OCI-LY7 (cell line): ENCODE measurements at regions not wholly inside any gene's neighbourhood (a gene's known extent, or its start where the extent isn't known, plus 50 kb on each side); places are given as distances from the start of the nearest gene placed in this dataset.

Source experiments
- BruUV-seq: library from RNA; stranded (reverse); fragments of 400-500 nt; replicated peaks from 2 replicates; lab custom pipeline; 2021; lab: Mats Ljungman, UMichigan
- CTCF ChIA-PET: fragments of 300-600 bp; sonication (Branson Sonifier 250); formaldehyde crosslinking; loops from one replicate; lab custom pipeline; 2022; ENCODE audit warnings: antibody characterized with exemption; ENCODE audit not compliant: unreplicated experiment; lab: Charles Lee
- POLR2A ChIA-PET: fragments of 300-600 bp; sonication (Branson Sonifier 250); formaldehyde crosslinking; loops from one replicate; lab custom pipeline; 2022; ENCODE audit warnings: antibody characterized with exemption; lab: Charles Lee
- DNase-seq: peaks from one replicate; pipeline ENCODE4 v3.0.0-alpha.2; 2015; ENCODE audit warnings: low spot score
- H2AFZ ChIP-seq: fragments of 200-600 bp; sonication (generic), shearing (Covaris generic); 2 replicates; pipeline ENCODE4 v1.6.1; 2014; ENCODE audit warnings: mild to moderate bottlenecking, antibody characterized with exemption, low read length, moderate library complexity
- H3K27ac ChIP-seq: fragments of 200-600 bp; sonication (generic); 2 replicates; pipeline ENCODE4 v1.5.1; 2014; ENCODE audit warnings: mixed run types, low read depth, mild to moderate bottlenecking, moderate library complexity, low read length, inconsistent platforms; ENCODE audit not compliant: poor library complexity, severe bottlenecking
- H3K36me3 ChIP-seq: fragments of 200-600 bp; sonication (generic); 2 replicates; pipeline ENCODE4 v1.6.1; 2014; ENCODE audit warnings: mild to moderate bottlenecking, antibody characterized with exemption, low read length, moderate library complexity, mixed read lengths; ENCODE audit not compliant: insufficient read depth
- H3K4me1 ChIP-seq: fragments of 200-600 bp; sonication (generic); 2 replicates; pipeline ENCODE4 v1.5.1; 2014; ENCODE audit warnings: mild to moderate bottlenecking, low read length; ENCODE audit not compliant: insufficient read depth, poor library complexity, severe bottlenecking
- H3K4me2 ChIP-seq: fragments of 200-600 bp; sonication (generic); 2 replicates; pipeline ENCODE4 v1.6.1; 2014; ENCODE audit warnings: mild to moderate bottlenecking, low read length
- H3K4me3 ChIP-seq: fragments of 200-600 bp; sonication (generic); 2 replicates; pipeline ENCODE4 v1.5.1; 2014; ENCODE audit warnings: mild to moderate bottlenecking, low read depth, low read length; ENCODE audit not compliant: poor library complexity, severe bottlenecking
- H3K79me2 ChIP-seq: fragments of 200-600 bp; sonication (generic); 2 replicates; pipeline ENCODE4 v1.6.1; 2016; ENCODE audit warnings: low read depth, mild to moderate bottlenecking, low read length, moderate library complexity, mixed read lengths; ENCODE audit not compliant: insufficient read depth
- H3K9me2 ChIP-seq: fragments of 200-600 bp; sonication (generic); 2 replicates; pipeline ENCODE4 v1.6.1; 2016; ENCODE audit warnings: mild to moderate bottlenecking, low read length, mixed read lengths; ENCODE audit not compliant: insufficient read depth
- H3K9me3 ChIP-seq: fragments of 200-600 bp; sonication (generic); 2 replicates; pipeline ENCODE4 v1.6.1; 2014; ENCODE audit warnings: mild to moderate bottlenecking, mixed run types, low read length, mixed read lengths
- H4K20me1 ChIP-seq: fragments of 200-600 bp; sonication (generic); 2 replicates; pipeline ENCODE4 v1.6.1; 2014; ENCODE audit warnings: mild to moderate bottlenecking, antibody characterized with exemption, low read length, moderate library complexity, mixed read lengths; ENCODE audit not compliant: insufficient read depth
- CTCF ChIP-seq: fragments of 200-600 bp; sonication (generic); conservative IDR thresholded peaks from 2 replicates; pipeline ENCODE4 v1.5.1; 2014; ENCODE audit warnings: mild to moderate bottlenecking, antibody characterized with exemption, low read length, moderate library complexity, mixed read lengths
- EZH2phosphoT487 ChIP-seq: fragments of 200-600 bp; sonication (generic); IDR thresholded peaks from 2 replicates; pipeline ENCODE4 v1.6.1; 2018; ENCODE audit warnings: low read depth, borderline replicate concordance, mild to moderate bottlenecking, mixed run types, antibody characterized with exemption, low read length, moderate library complexity, mixed read lengths
- intact Hi-C: fragments of 100-400 bp; cut with micrococcal nuclease; formaldehyde crosslinking; loops from one replicate; pipeline ENCODE4 v1.10.0; 2022; ENCODE audit not compliant: unreplicated experiment

- Histone ChIP-seq H2AFZ (no peak overlapping the region), H3K9me3 (no peaks in the 10 kb centered on the region), H3K4me2 (no peak overlapping the region), H3K79me2 (no peaks in the 10 kb centered on the region), H3K4me1 (no peaks in the 10 kb centered on the region), H3K4me3 (no peak overlapping the region), H3K9me2 (no peaks in the 10 kb centered on the region), H4K20me1 (no peaks in the 10 kb centered on the region), H3K27ac (no peak overlapping the region), H3K36me3 (no peaks in the 10 kb centered on the region)
- intact Hi-C loops: no loop called here
- no peak for TF ChIP-seq EZH2phosphoT487
- TF ChIP-seq CTCF: no peak
- POLR2A ChIA-PET: no interaction called here
- BruUV-seq: no TSS peak
- no peak for DNase-seq
- CTCF ChIA-PET: no interaction called here
Measured at GRCh38 chr20:12321736-12322135, 404.0 kb downstream of the BTBD3 start.

GRCh38 chr20:12327205-12327604 is 409.5 kb downstream of the BTBD3 start:
- no peaks in the 10 kb centered on the region for H3K79me2 ChIP-seq
- BruUV-seq: no TSS peak
- intact Hi-C loops: no loop called here
- no peak overlapping the region for H2AFZ ChIP-seq
- H3K4me2 ChIP-seq: no peak overlapping the region
- H3K4me1 ChIP-seq: no peaks in the 10 kb centered on the region
- 0 out of 2 replicates have a peak, but pooled peaks cover 4% of the 10 kb centered on the region for H3K9me3 ChIP-seq
- no peak overlapping the region for H3K27ac ChIP-seq
- no peaks in the 10 kb centered on the region for H4K20me1 ChIP-seq
- no peak overlapping the region for H3K4me3 ChIP-seq
- ChIA-PET CTCF (no interaction called here), POLR2A (no interaction called here)
- DNase-seq: no peak
- H3K9me2 ChIP-seq: no peaks in the 10 kb centered on the region
- TF ChIP-seq CTCF: no peak
- no peak for TF ChIP-seq EZH2phosphoT487
- no peaks in the 10 kb centered on the region for H3K36me3 ChIP-seq

GRCh38 chr20:12331236-12331635 is 413.5 kb downstream of the BTBD3 start:
- no peak overlapping the region for H2AFZ ChIP-seq
- ChIA-PET POLR2A (no interaction called here), CTCF (no interaction called here)
- BruUV-seq: no TSS peak
- no peak overlapping the region for H3K4me2 ChIP-seq
- intact Hi-C loops: no loop called here
- no peaks in the 10 kb centered on the region for H3K36me3 ChIP-seq
- H4K20me1 ChIP-seq: no peaks in the 10 kb centered on the region
- TF ChIP-seq EZH2phosphoT487 (no peak), CTCF (no peak)
- H3K79me2 ChIP-seq: no peaks in the 10 kb centered on the region
- 0 out of 2 replicates have a peak, but pooled peaks cover 4% of the 10 kb centered on the region for H3K9me3 ChIP-seq
- H3K9me2 ChIP-seq: no peaks in the 10 kb centered on the region
- no peak overlapping the region for H3K27ac ChIP-seq
- no peak overlapping the region for H3K4me3 ChIP-seq
- DNase-seq: no peak
- H3K4me1 ChIP-seq: no peaks in the 10 kb centered on the region
